Transverse colon (tissue), 4 donors: ENCODE measurements at regions not wholly inside any gene's neighbourhood (a gene's known extent, or its start where the extent isn't known, plus 50 kb on each side); places are given as distances from the start of the nearest gene placed in this dataset.

ENCODE experiments used
- POLR2AphosphoS5 ChIP-seq, 3 donors: sonication (generic); formaldehyde crosslinking; IDR thresholded peaks; one replicate each; pipeline ENCODE4 v1.6.1; 2016; ENCODE audit warnings: antibody characterized with exemption in 3 of 3
- TF ChIP-seq, protein P1 (sequence below), 5 experiments: fragments of 200-600 bp in 3 of 5; fragments of 450-650 bp in 2 of 5; sonication (generic) in 3 of 5; IDR thresholded peaks; 1 replicate in 2 of 5; 2 replicates in 3 of 5; pipeline ENCODE4 v1.5.1; 2016 to 2017; ENCODE audit warnings: antibody characterized with exemption in 5 of 5, inconsistent platforms in 3 of 5, mild to moderate bottlenecking in 2 of 5, moderate library complexity in 1 of 5

DNA sequence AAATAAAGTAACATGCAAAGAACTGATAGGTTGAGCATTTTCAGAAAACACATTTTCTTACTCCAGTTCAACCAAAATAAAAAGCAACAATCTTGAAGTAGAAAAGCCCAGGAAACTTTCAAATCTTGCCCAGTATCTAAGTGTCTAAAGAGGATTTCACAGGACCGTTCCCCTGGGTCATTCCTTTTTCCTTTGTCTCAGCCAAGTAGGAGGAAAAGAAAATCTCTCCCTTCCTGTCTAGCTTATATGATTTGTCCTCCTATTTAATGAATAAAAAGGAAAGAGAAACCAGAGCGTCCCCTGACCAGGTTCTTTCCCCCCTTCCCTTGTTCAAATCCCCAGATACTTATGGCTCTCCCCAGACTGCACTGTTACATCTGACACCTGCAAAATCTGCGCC is 248.0 kb downstream of the KCTD12 start:
- TF ChIP-seq, protein P1, sequence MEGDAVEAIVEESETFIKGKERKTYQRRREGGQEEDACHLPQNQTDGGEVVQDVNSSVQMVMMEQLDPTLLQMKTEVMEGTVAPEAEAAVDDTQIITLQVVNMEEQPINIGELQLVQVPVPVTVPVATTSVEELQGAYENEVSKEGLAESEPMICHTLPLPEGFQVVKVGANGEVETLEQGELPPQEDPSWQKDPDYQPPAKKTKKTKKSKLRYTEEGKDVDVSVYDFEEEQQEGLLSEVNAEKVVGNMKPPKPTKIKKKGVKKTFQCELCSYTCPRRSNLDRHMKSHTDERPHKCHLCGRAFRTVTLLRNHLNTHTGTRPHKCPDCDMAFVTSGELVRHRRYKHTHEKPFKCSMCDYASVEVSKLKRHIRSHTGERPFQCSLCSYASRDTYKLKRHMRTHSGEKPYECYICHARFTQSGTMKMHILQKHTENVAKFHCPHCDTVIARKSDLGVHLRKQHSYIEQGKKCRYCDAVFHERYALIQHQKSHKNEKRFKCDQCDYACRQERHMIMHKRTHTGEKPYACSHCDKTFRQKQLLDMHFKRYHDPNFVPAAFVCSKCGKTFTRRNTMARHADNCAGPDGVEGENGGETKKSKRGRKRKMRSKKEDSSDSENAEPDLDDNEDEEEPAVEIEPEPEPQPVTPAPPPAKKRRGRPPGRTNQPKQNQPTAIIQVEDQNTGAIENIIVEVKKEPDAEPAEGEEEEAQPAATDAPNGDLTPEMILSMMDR (IDR thresholded peaks at IDR 0.05) = no peak
- TF ChIP-seq POLR2AphosphoS5 (IDR thresholded peaks at IDR 0.05) = no peak
